SK-N-SH (cell line): ENCODE measurements at regions not wholly inside any gene's neighbourhood (a gene's known extent, or its start where the extent isn't known, plus 50 kb on each side); places are given as distances from the start of the nearest gene placed in this dataset.

Experiments
- EP300 ChIP-seq, 2 experiments: IDR thresholded peaks; 2 replicates each; pipeline versions ENCODE4 v1.4.0 to v1.6.1; 2012; ENCODE audit warnings: borderline replicate concordance in 1 of 2, low read depth in 1 of 2, low read length in 1 of 2
- JUND ChIP-seq: IDR thresholded peaks from 2 replicates; pipeline ENCODE4 v1.4.0; 2012
- RAD21 ChIP-seq: IDR thresholded peaks from 2 replicates; pipeline ENCODE4 v1.6.1; 2012; ENCODE audit warnings: mild to moderate bottlenecking, low read length
- RCOR1 ChIP-seq: fragments of 150-350 bp; IDR thresholded peaks from 2 replicates; pipeline ENCODE4 v1.6.1; 2017; ENCODE audit warnings: antibody characterized with exemption, low read length
- YY1 ChIP-seq: IDR thresholded peaks from 2 replicates; pipeline ENCODE4 v1.4.0; 2012; ENCODE audit warnings: low read depth, mild to moderate bottlenecking
- TF ChIP-seq, protein P1 (sequence below): fragments of 200-600 bp; sonication (generic); IDR thresholded peaks from 2 replicates; pipeline ENCODE4 v1.6.1; 2017; ENCODE audit warnings: antibody characterized with exemption, mild to moderate bottlenecking, moderate library complexity
- TF ChIP-seq, protein P2 (sequence below): fragments of 150-350 bp; IDR thresholded peaks from 2 replicates; pipeline ENCODE4 v1.6.1; 2016; ENCODE audit warnings: mild to moderate bottlenecking, low read depth, low read length

DNA sequence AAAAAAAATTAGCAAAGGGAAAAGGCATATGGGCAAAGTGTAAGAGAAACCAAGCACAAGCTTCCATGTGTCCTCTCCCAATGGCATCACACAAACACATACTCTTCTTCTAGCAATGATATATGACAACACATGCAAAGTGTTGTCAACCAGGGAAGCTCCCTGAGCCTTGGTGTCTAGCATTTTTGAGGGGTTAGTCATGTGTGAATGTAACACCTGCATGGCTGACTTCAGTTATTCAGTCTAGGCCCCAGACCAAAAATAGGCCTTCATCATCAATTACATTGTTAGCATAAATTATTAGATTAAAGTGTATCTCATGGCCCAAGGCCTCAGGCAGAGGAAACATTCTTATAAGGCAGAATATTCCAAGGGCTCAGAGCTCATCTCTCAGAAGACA is 450.0 kb downstream of the TLE1 start:
- TF ChIP-seq YY1 (no peak), RCOR1 (no peak), RAD21 (no peak), JUND (no peak), EP300 (IDR thresholded peaks at IDR 0.05; ENCODE audit: borderline replicate concordance in 1 of 2, low read depth in 1 of 2, low read length in 1 of 2) (no peak)
- TF ChIP-seq, protein P1, sequence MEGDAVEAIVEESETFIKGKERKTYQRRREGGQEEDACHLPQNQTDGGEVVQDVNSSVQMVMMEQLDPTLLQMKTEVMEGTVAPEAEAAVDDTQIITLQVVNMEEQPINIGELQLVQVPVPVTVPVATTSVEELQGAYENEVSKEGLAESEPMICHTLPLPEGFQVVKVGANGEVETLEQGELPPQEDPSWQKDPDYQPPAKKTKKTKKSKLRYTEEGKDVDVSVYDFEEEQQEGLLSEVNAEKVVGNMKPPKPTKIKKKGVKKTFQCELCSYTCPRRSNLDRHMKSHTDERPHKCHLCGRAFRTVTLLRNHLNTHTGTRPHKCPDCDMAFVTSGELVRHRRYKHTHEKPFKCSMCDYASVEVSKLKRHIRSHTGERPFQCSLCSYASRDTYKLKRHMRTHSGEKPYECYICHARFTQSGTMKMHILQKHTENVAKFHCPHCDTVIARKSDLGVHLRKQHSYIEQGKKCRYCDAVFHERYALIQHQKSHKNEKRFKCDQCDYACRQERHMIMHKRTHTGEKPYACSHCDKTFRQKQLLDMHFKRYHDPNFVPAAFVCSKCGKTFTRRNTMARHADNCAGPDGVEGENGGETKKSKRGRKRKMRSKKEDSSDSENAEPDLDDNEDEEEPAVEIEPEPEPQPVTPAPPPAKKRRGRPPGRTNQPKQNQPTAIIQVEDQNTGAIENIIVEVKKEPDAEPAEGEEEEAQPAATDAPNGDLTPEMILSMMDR, result no peak
- TF ChIP-seq, protein P2, sequence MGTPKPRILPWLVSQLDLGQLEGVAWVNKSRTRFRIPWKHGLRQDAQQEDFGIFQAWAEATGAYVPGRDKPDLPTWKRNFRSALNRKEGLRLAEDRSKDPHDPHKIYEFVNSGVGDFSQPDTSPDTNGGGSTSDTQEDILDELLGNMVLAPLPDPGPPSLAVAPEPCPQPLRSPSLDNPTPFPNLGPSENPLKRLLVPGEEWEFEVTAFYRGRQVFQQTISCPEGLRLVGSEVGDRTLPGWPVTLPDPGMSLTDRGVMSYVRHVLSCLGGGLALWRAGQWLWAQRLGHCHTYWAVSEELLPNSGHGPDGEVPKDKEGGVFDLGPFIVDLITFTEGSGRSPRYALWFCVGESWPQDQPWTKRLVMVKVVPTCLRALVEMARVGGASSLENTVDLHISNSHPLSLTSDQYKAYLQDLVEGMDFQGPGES, result no peak
